K562 (cell line): ENCODE measurements at regions not wholly inside any gene's neighbourhood (a gene's known extent, or its start where the extent isn't known, plus 50 kb on each side); places are given as distances from the start of the nearest gene placed in this dataset.

ENCODE experiments used
- CHD4 ChIP-seq: fragments of 200-600 bp; sonication (generic); IDR thresholded peaks from 3 replicates; pipeline ENCODE4 v1.6.1; 2012; ENCODE audit warnings: low read depth, mild to moderate bottlenecking, mixed read lengths, low read length, inconsistent platforms; ENCODE audit not compliant: insufficient read depth, insufficient replicate concordance, poor library complexity, severe bottlenecking
- FOXM1 ChIP-seq, 2 experiments: fragments of 450-650 bp in 1 of 2; sonication (generic) in 1 of 2; formaldehyde crosslinking in 1 of 2; IDR thresholded peaks; 2 replicates each; pipeline versions ENCODE4 v1.6.1 to v1.9.0; 2017 to 2022; ENCODE audit warnings: low read depth in 2 of 2, mild to moderate bottlenecking in 2 of 2, missing genetic modification reagents in 1 of 2, moderate library complexity in 1 of 2
- HMGXB4 ChIP-seq: sonication (generic); formaldehyde crosslinking; IDR thresholded peaks from 2 replicates; pipeline ENCODE4 v1.8.1; 2023; ENCODE audit warnings: mild to moderate bottlenecking, missing genetic modification reagents
- JUN ChIP-seq, 2 experiments: sonication (generic) in 1 of 2; formaldehyde crosslinking in 1 of 2; IDR thresholded peaks; 2 replicates each; pipeline versions ENCODE4 v1.6.1 to v1.8.0; 2012 to 2022; ENCODE audit warnings: borderline replicate concordance in 2 of 2, mild to moderate bottlenecking in 2 of 2, improper control_type of control experiment in 1 of 2, low read depth in 1 of 2, low read length in 1 of 2, missing genetic modification reagents in 1 of 2
- KDM4B ChIP-seq, 2 experiments: fragments of 450-650 bp in 1 of 2; sonication (generic) in 1 of 2; IDR thresholded peaks; 2 replicates each; pipeline ENCODE4 v1.6.1; 2016 to 2017; ENCODE audit warnings: borderline replicate concordance in 2 of 2, antibody characterized with exemption in 1 of 2, low read depth in 1 of 2, mild to moderate bottlenecking in 1 of 2
- REST ChIP-seq, 2 experiments: fragments of 450-650 bp; formaldehyde crosslinking in 1 of 2; IDR thresholded peaks; 2 replicates each; pipeline versions ENCODE4 v1.4.0 to v1.6.1; 2014 to 2020; ENCODE audit warnings: mild to moderate bottlenecking in 2 of 2, borderline replicate concordance in 1 of 2, low read depth in 1 of 2
- SIX5 ChIP-seq, 2 experiments: IDR thresholded peaks; 2 replicates each; pipeline ENCODE4 v1.6.1; 2011; ENCODE audit warnings: low read length in 2 of 2, borderline replicate concordance in 1 of 2, low read depth in 1 of 2, mild to moderate bottlenecking in 1 of 2, moderate library complexity in 1 of 2; ENCODE audit not compliant: insufficient read depth in 1 of 2
- SRSF3 ChIP-seq: fragments of 200-400 bp; formaldehyde crosslinking; IDR thresholded peaks from 2 replicates; pipeline ENCODE4 v1.6.1; 2016; ENCODE audit warnings: mild to moderate bottlenecking, low read length, moderate library complexity; ENCODE audit not compliant: insufficient read depth
- TF ChIP-seq, protein P1 (sequence below): sonication (generic); formaldehyde crosslinking; IDR thresholded peaks from 2 replicates; pipeline ENCODE4 v1.4.0; 2020; ENCODE audit warnings: mild to moderate bottlenecking, missing genetic modification reagents

GRCh38 chr21:22993144-22993543 is 1994.9 kb downstream of the NCAM2 start:
- TF ChIP-seq REST (IDR thresholded peaks at IDR 0.05; ENCODE audit: borderline replicate concordance) (no peak), REST (CRISPR knock-in tag; IDR thresholded peaks at IDR 0.05; ENCODE audit: low read depth) (no peak), HMGXB4 (CRISPR knock-in tag) (no peak), KDM4B (IDR thresholded peaks at IDR 0.05; ENCODE audit: borderline replicate concordance in 2 of 2, low read depth in 1 of 2) (no peak), FOXM1 (IDR thresholded peaks at IDR 0.05; ENCODE audit: low read depth) (no peak), FOXM1 (CRISPR knock-in tag; IDR thresholded peaks at IDR 0.05; ENCODE audit: low read depth) (no peak), JUN (IDR thresholded peaks at IDR 0.05; ENCODE audit: borderline replicate concordance, low read depth, low read length) (no peak), JUN (CRISPR knock-in tag; IDR thresholded peaks at IDR 0.05; ENCODE audit: borderline replicate concordance) (no peak), SRSF3 (no peak), SIX5 (IDR thresholded peaks at IDR 0.05; ENCODE audit: borderline replicate concordance in 1 of 2, insufficient read depth in 1 of 2, low read depth in 1 of 2, low read length in 2 of 2) (no peak), CHD4 (no peak)
- TF ChIP-seq, protein P1, sequence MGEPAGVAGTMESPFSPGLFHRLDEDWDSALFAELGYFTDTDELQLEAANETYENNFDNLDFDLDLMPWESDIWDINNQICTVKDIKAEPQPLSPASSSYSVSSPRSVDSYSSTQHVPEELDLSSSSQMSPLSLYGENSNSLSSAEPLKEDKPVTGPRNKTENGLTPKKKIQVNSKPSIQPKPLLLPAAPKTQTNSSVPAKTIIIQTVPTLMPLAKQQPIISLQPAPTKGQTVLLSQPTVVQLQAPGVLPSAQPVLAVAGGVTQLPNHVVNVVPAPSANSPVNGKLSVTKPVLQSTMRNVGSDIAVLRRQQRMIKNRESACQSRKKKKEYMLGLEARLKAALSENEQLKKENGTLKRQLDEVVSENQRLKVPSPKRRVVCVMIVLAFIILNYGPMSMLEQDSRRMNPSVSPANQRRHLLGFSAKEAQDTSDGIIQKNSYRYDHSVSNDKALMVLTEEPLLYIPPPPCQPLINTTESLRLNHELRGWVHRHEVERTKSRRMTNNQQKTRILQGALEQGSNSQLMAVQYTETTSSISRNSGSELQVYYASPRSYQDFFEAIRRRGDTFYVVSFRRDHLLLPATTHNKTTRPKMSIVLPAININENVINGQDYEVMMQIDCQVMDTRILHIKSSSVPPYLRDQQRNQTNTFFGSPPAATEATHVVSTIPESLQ: no peak
